GM18867 (cell line): ENCODE measurements at regions not wholly inside any gene's neighbourhood (a gene's known extent, or its start where the extent isn't known, plus 50 kb on each side); places are given as distances from the start of the nearest gene placed in this dataset.

Source experiments
- ATAC-seq: cut with Tn5 transposase; IDR thresholded peaks from one replicate; pipeline ENCODE4 v1.9.1; 2021; ENCODE audit warnings: mild to moderate bottlenecking, moderate library complexity; ENCODE audit not compliant: unreplicated experiment

GRCh38 chr1:184267747-184268146 is 119.1 kb upstream of the C1orf21 start:
- no peak for ATAC-seq

- ATAC-seq: no peak
Measured at GRCh38 chr1:184270556-184270955, 116.3 kb upstream of the C1orf21 start.

DNA sequence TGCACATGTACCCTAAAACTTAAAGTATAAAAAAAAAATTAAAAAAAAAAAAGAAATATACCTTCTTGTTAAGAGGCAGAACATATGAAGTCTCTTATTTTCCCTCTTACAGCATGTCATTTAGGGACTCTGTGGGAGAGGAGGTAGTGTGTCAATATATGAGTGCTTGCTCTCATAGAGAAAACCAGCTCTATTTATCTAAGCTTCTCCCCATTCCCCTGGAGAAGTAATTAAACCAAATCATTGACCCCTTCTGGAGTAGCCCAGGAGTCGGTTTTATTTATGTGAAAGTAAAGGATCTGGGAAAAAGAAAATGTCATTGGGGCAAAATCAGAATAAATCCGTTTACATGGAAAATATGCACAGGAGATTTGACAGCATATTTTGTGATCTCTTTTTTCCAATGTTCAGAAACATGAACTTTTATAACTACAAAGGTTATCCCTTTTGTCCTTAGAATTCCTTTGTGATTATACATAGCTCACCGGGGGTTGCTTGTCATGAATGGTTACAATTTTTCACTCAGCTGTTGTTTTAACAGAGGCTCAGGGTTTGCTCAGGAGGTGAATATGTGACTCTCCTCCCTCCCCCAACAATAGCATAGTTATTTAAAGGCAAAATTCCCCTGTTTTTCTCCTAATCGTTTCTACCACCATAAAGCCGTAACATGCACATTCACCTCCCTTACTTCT is 114.5 kb upstream of the C1orf21 start:
- no peak for ATAC-seq

DNA sequence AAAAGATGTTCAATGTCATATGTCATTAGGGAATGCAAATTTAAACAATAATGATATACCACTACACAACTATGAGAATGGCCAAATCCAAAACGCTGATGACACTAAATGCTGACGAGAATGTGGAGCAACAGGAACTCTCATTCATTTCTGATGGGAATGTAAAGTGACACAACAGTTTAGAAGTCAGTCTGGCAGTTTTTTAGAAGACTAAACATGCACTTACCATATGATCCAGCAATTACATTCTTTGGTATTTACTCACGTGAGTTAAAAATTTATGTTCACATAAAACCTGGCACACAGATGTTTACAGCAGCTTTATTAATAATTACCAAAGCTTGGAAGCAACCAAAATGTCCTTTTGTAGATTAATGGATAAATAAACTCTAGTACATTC is 110.4 kb upstream of the C1orf21 start:
- no peak for ATAC-seq

DNA sequence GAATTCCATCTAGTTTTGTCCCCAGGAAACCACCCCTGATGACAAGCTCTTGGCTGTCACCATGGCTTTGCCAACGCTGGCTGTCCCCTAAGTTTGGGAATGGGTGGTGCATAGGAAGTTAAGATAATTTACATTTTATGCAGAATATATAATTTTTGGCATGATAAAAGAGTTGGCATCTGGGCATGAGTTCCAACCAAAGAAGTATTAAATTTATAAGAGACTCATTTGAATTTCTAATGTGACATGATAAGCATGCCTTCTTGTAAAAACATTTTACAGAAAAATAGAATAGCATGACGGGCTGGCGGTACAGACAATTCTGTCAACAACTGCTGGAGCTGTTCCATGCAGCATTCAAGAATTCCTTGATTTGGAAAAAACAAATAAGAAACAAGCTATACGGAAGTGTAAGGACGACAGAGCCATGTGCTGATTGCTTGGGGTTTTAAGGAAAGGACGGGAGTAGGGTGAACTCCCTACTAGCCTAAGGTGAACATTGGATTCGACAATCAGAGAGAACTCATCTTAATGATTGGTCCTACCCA is 106.8 kb upstream of the C1orf21 start:
- no peak for ATAC-seq

DNA sequence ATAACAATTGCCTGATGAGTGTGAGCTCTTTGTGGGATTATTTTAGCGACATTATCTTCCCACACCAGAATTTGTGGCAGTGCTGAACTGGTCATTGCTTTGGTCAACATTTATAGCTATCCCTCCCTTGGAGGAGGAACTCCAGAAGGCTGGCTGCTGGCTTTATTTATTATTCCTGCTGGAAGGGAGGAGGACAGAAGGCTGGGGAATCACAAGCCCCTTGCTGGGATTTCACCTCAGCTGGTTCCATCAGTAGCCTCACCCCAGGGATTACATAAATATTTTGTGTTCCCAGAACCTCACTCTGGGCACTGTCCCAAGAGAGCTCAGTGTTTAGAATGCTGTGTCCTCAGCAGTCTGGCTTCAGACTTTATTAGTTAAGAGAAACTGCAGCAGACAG is 102.8 kb upstream of the C1orf21 start:
- no peak for ATAC-seq

DNA sequence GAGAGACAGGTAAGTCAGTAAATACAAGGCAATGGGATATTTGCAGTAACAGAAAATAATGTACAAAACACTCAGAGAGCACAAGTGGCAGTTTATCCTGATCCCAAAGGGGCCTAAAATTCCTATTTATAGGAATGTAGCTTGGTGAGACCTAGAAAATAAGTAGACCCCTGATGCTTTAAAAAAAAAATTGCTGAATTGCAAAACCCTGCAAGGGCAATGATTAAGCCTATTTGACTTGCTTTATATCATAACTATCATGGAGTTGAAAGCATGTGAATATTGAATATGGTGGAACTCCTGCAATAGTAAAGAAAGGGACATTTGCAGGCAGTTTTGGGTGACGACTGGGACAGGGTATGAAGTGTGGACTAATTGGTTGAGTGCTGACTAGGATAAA is 101.9 kb upstream of the C1orf21 start:
- no peak for ATAC-seq

GRCh38 chr1:184285401-184286087 is 101.3 kb upstream of the C1orf21 start:
- ATAC-seq: no peak

GRCh38 chr1:184287001-184287400 is 99.8 kb upstream of the C1orf21 start:
- ATAC-seq: no peak

DNA sequence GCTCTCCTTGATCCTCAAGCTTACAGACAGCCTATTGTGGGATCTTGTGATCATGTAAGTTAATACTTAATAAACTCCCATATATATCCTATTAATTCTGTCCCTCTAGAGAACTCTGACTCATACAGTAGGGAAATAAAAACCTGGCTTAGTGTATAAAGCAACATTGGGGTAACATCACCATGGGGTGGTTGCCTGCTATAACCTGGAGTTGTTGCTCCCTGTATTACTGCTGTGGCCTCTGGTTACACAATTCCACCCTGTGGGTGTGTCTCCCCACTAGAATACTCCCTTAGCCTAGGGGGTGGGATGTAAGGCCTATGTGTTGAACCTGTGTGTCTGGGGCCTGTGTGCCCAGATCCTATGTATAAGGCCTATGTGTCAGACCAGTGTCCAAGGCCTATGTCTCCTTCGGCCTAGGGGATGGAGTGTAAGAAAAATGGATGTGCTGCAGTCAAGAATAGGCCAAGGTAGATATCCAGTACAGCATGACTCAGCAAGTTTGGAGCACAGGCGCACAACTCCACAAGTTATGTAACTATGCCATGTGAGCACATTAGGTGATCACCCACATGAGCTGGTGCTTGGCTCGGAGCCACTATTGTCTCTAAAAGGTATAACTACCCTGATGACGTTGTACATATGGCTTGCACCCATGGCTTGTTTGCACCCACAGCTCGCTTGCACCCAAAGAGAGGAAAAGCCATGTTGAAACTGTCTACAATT is 96.8 kb upstream of the C1orf21 start:
- ATAC-seq: no peak

DNA sequence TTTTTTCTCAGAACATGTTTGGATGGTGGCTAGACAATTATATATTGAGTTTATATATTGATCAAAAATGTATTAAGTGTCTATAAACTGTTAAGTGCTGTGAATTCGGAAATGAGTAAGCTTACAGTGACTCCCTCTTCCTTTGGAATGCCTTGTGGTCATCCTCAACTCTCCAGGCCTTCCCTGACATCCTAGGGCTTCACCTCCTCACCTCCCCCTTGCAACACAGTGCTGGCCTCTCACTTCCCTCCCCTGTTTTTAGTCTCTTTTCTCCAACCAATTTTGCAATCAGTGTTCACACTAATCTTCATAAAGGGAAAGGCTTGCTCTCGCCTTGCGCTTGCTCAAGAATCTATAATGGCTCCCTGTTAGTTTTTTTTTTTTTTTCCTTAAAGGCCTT is 95.1 kb upstream of the C1orf21 start:
- ATAC-seq: no peak

GRCh38 chr1:184292101-184292500 is 94.7 kb upstream of the C1orf21 start:
- ATAC-seq: no peak

- no peak for ATAC-seq
Measured at GRCh38 chr1:184294101-184294500, 92.7 kb upstream of the C1orf21 start.

DNA sequence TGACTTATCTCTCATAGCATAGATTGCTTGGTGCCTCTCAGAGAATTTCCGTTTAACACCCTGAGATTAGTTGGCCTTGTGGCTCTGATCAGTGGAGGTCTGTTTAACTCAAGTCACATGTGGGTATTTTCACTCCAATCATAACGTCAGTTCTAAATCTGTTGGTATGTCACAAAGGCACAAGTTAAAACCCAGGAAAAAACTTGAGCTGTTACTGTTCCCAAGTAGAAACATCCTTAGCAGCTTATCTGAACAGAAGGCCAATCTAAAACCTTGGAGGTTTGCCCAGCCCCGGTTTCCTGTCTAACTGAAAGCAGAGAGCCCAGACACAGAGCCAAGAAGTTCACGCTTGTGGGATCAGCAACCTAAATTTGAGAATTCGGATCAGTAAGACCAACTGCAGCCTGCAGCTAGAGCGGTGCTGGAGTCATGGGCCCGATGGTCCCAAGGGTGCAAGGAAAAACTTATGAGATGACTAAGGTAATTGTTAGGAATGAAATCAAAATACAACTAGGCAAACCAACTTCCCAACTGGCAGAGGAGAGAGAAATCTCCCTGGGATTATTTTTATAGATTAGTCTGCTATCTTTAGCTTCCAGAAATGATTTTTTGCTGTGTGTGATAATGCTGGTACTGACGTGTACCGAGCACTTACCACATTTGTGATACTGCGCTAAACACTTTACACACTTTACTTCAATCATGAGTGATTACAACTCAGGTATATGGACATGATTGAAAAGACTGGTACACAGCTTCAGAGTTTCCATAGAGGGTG is 90.2 kb upstream of the C1orf21 start:
- no peak for ATAC-seq

DNA sequence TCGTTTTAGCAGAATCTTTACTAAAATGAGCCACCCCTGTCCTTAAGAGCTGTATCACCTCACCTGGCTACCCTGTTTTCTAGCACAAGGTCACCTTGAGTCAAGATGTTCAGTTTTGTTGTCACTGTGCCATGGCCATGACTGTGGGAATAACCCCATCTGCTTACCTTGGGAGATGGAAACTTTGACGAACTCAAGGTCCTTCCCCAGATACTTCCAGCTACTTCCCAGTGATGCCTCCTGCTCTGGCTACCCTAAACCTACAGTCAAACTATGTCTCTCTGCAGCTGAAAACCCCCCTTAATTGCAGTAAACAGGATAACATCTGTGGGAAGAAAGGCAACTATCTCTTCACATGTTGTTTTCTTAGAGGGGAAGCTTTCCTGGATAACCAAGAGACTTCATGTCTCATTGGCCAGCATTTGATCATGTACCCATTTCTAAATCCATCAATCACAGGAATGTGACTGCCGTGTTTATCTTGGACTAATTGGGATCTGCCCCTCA is 89.5 kb upstream of the C1orf21 start:
- ATAC-seq: no peak

DNA sequence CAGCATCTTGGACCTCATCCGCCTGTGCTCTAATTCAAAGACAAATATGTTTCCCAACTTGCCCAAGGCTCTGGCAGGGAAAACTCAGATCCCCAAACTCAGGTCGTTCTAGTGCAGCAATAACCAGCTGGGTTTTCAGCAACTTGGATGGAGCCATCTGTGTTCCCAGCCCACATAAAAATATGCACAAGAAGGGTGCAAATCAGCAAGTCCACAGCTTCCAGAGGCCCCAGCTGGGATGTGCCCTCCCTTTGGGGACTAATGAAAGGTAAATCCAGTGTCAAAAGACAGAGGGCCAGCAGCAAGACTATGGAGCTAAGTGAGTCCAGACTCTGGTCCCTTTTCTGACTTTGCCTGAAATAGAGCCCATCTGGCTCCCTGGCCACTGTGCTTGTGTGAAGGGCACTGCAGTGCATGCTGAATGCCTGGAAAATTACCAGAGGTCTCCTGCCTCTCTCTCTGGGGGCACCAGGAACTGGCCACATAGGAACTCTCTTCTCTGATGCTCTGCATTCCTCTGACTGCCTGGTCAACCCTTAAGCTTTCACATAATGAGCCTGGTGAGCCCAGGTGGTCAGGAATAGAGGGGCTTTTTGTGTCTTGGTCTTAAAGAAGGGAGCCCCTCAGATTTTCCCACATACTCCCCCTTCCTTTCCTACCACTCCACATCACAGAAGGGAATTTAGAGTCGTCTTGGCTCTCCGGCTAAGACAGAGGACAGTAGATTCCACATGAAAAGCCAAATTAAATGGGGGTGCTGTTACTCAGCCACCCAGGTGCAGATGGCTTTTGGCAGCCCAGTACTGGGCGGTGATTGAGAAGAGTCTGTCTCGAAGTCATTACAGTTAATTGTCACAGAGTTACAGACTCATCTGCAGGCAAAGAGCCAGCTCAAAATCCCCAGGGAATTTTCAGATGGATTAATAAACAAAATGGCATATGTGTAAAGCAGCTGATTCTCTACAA is 88.1 kb upstream of the C1orf21 start:
- ATAC-seq: no peak

GRCh38 chr1:184299406-184299790 is 87.4 kb upstream of the C1orf21 start:
- no peak for ATAC-seq

DNA sequence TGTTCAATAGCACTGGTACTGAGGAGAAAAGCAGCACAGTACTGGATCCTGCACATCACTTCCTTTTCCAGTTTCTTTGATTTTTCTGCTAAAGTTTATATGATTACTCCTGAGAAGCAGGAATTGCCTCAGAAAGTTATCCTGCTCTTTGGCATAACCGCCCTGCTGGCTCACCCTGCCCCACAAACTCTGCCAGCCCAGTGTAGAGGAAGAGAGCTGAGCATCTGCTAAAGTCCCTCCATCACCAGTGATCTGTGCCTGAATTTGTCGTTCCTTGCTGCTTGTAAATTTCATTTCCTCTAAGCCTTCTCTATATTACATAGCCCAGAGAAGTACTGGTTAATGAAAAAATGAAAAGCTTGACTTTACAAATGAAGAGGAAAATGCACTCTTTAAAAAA is 87.0 kb upstream of the C1orf21 start:
- no peak for ATAC-seq

DNA sequence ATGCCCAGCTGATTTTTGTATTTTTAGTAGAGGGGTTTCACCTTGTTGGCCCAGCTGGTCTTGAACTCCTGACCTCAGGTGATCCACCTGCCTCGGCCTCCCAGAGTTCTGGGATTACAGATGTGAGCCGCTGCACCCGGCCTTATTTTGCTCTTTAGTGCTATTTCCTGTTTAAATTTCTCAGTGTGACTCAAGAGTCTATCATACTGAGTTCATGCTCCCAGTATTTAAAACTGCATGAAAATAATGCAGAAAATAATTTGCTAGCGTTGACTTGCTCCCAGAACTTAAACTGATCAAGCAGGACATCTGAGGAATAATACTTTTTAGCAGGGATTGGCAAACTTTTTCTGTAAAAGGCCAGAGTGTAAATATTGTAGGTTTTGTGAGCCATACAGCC is 86.4 kb upstream of the C1orf21 start:
- no peak for ATAC-seq

DNA sequence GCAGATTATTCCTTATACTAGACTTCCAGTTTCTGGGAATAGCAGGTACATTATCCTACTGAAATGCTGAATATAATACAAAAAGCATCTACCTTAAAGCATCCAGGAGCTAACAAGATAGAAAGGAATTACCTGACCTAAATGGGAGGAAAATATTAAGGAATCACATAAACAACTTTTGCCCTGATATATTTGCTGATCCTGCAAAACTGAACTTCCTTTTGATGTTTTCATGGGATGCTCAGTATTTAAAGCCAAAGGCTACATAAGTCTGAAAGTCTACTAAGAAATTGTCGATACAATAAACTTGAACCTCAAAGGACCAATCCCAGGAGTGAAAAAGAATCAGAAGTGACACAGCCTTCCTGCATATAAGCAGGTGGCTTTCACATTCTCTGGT is 85.6 kb upstream of the C1orf21 start:
- ATAC-seq: no peak
